CD14-positive monocyte (primary cell): ENCODE measurements at regions not wholly inside any gene's neighbourhood (a gene's known extent, or its start where the extent isn't known, plus 50 kb on each side); places are given as distances from the start of the nearest gene placed in this dataset.

ENCODE experiments used
- DNase-seq, 3 donors: peaks; one replicate each; pipeline ENCODE4 v3.0.0-alpha.2; 2011 to 2022
- H2AFZ ChIP-seq: 2 replicates; pipeline ENCODE4 v1.6.0; 2012; ENCODE audit warnings: mild to moderate bottlenecking, low read depth, low read length, inconsistent platforms; ENCODE audit not compliant: insufficient read depth, poor library complexity, severe bottlenecking
- H3K27ac ChIP-seq, 2 donors: 1 replicate in 1 of 2; 2 replicates in 1 of 2; pipeline ENCODE4 v1.5.1; 2012 to 2013; ENCODE audit warnings: low read length in 2 of 2, control low read depth in 1 of 2, inconsistent platforms in 1 of 2, low read depth in 1 of 2, mild to moderate bottlenecking in 1 of 2
- H3K27me3 ChIP-seq, 2 donors: one replicate each; pipeline versions ENCODE4 v1.6.0 to v1.6.1; 2011 to 2013; ENCODE audit warnings: low read length in 2 of 2; ENCODE audit not compliant: control insufficient read depth in 2 of 2, insufficient read depth in 2 of 2
- H3K36me3 ChIP-seq, 2 donors: replicated peaks in 1 of 2; 1 replicate in 1 of 2; 2 replicates in 1 of 2; pipeline versions ENCODE4 v1.5.1 to v1.6.1; 2012 to 2013; ENCODE audit warnings: low read length in 2 of 2, control low read depth in 1 of 2, inconsistent platforms in 1 of 2, mild to moderate bottlenecking in 1 of 2; ENCODE audit not compliant: insufficient read depth in 2 of 2, control insufficient read depth in 1 of 2
- H3K4me1 ChIP-seq, 2 donors: 1 replicate in 1 of 2; 2 replicates in 1 of 2; pipeline versions ENCODE4 v1.5.1 to v1.6.1; 2012 to 2013; ENCODE audit warnings: low read length in 2 of 2, control low read depth in 1 of 2, inconsistent platforms in 1 of 2, mild to moderate bottlenecking in 1 of 2, moderate library complexity in 1 of 2; ENCODE audit not compliant: insufficient read depth in 2 of 2, control insufficient read depth in 1 of 2
- H3K4me2 ChIP-seq: replicated peaks from 2 replicates; pipeline ENCODE3; 2012; ENCODE audit warnings: low read length, moderate library complexity, mild to moderate bottlenecking; ENCODE audit not compliant: poor library complexity, severe bottlenecking; ENCODE audit errors: extremely low read depth
- H3K4me3 ChIP-seq, 3 experiments: fragments of 200-600 bp in 1 of 3; sonication (generic) in 1 of 3; replicated peaks in 1 of 3; 1 replicate in 2 of 3; 2 replicates in 1 of 3; pipeline ENCODE4 v1.5.1; 2011 to 2013; ENCODE audit warnings: low read length in 3 of 3, mild to moderate bottlenecking in 3 of 3, control low read depth in 2 of 3, low read depth in 2 of 3, inconsistent platforms in 1 of 3, moderate library complexity in 1 of 3
- H3K79me2 ChIP-seq: 2 replicates; pipeline ENCODE4 v1.6.0; 2012; ENCODE audit warnings: mild to moderate bottlenecking, control low read depth, inconsistent platforms, low read length, moderate library complexity; ENCODE audit not compliant: insufficient read depth
- H3K9ac ChIP-seq: 2 replicates; pipeline ENCODE4 v1.6.0; 2017; ENCODE audit warnings: low read length, mild to moderate bottlenecking; ENCODE audit not compliant: insufficient read depth, poor library complexity, severe bottlenecking
- H3K9me3 ChIP-seq, 2 donors: replicated peaks in 1 of 2; 1 replicate in 1 of 2; 2 replicates in 1 of 2; pipeline versions ENCODE4 v1.5.1 to v1.6.1; 2012 to 2013; ENCODE audit warnings: low read length in 2 of 2, control low read depth in 1 of 2; ENCODE audit not compliant: control insufficient read depth in 1 of 2, insufficient read depth in 1 of 2
- H4K20me1 ChIP-seq: 2 replicates; pipeline ENCODE4 v1.6.0; 2012; ENCODE audit warnings: mild to moderate bottlenecking, low read length, control low read depth, moderate library complexity; ENCODE audit not compliant: insufficient read depth
- H3K27ac Mint-ChIP-seq, 7 donors: one replicate each; pipeline ENCODE4 v1.8.0; 2020; ENCODE audit warnings: mild to moderate bottlenecking in 7 of 7, mixed read lengths in 7 of 7, moderate library complexity in 6 of 7, inconsistent platforms in 2 of 7
- H3K27me3 Mint-ChIP-seq, 3 donors: one replicate each; pipeline ENCODE4 v1.8.0; 2021 to 2022; ENCODE audit warnings: low read depth in 3 of 3, mild to moderate bottlenecking in 3 of 3, mixed read lengths in 3 of 3, moderate library complexity in 3 of 3, inconsistent platforms in 1 of 3
- H3K36me3 Mint-ChIP-seq, 2 donors: one replicate each; pipeline ENCODE4 v1.8.0; 2020; ENCODE audit warnings: mixed read lengths in 2 of 2, inconsistent platforms in 1 of 2, mild to moderate bottlenecking in 1 of 2
- H3K4me1 Mint-ChIP-seq: one replicate; pipeline ENCODE4 v1.8.0; 2020; ENCODE audit warnings: mild to moderate bottlenecking, mixed read lengths
- H3K4me3 Mint-ChIP-seq, 2 donors: one replicate each; pipeline ENCODE4 v1.8.0; 2020; ENCODE audit warnings: mild to moderate bottlenecking in 2 of 2, mixed read lengths in 2 of 2, moderate library complexity in 1 of 2
- H3K9me3 Mint-ChIP-seq, 7 donors: one replicate each; pipeline ENCODE4 v1.8.0; 2020 to 2022; ENCODE audit warnings: mixed read lengths in 7 of 7, mild to moderate bottlenecking in 6 of 7, moderate library complexity in 6 of 7, inconsistent platforms in 2 of 7
- CTCF ChIP-seq: fragments of 200-600 bp; IDR thresholded peaks from one replicate; pipeline ENCODE4 v1.8.0; 2022; ENCODE audit warnings: antibody characterized with exemption, mild to moderate bottlenecking
- WGBS: methylation state at CpG from one replicate; pipeline ENCODE4 v1.1.5; 2013; ENCODE audit warnings: missing lambda C conversion rate; ENCODE audit not compliant: insufficient coverage; 5-methylcytosine and 5-hydroxymethylcytosine counted together
- intact Hi-C, 2 donors: fragments of 100-400 bp; cut with micrococcal nuclease; formaldehyde crosslinking; loops; one replicate each; pipeline versions ENCODE4 v1.15.0 to v1.15.1; 2023

- no peak for DNase-seq
- Histone ChIP-seq H3K27me3 (peaks cover 0 to 67% of the 10 kb centered on the region in 2 donors), H3K4me1 (no peaks in the 10 kb centered on the region), H3K9me3 (no peaks in the 10 kb centered on the region), H4K20me1 (no peaks in the 10 kb centered on the region), H3K36me3 (no peaks in the 10 kb centered on the region), H3K79me2 (no peaks in the 10 kb centered on the region), H3K27ac (no peak overlapping the region), H3K9ac (no peak overlapping the region), H3K4me3 (no peak overlapping the region), H2AFZ (no peak overlapping the region), H3K4me2 (no peak overlapping the region)
- peaks cover 7% of the 10 kb centered on the region for H3K4me1 Mint-ChIP-seq
- no peaks in the 10 kb centered on the region for H3K9me3 Mint-ChIP-seq
- no peak for TF ChIP-seq CTCF
- H3K27ac Mint-ChIP-seq, result no peak overlapping the region
- intact Hi-C loops, result no loop called here
- WGBS, result no CpG with 5 or more reads among the region's 1 CpG
- no peaks in the 10 kb centered on the region for H3K36me3 Mint-ChIP-seq
- H3K4me3 Mint-ChIP-seq, result no peak overlapping the region
- peaks cover 0 to 48% (median 3%) of the 10 kb centered on the region in 3 donors for H3K27me3 Mint-ChIP-seq
Observed at GRCh38 chrX:65879977-65880799, 159.7 kb downstream of the VSIG4 start.

- Mint-ChIP-seq H3K27ac (no peak overlapping the region), H3K9me3 (peaks cover 0 to 2% (median 0%) of the 10 kb centered on the region in 7 donors), H3K27me3 (peaks cover 0 to 52% (median under 1%) of the 10 kb centered on the region in 3 donors), H3K4me1 (peaks cover 7% of the 10 kb centered on the region), H3K36me3 (no peaks in the 10 kb centered on the region), H3K4me3 (no peak overlapping the region)
- H3K4me3 ChIP-seq, result no peak overlapping the region
- no peak overlapping the region for H2AFZ ChIP-seq
- peaks cover 0 to 54% of the 10 kb centered on the region in 2 donors for H3K27me3 ChIP-seq
- no peaks in the 10 kb centered on the region for H4K20me1 ChIP-seq
- no peak overlapping the region for H3K4me2 ChIP-seq
- H3K9me3 ChIP-seq, result no peaks in the 10 kb centered on the region
- no peaks in the 10 kb centered on the region for H3K36me3 ChIP-seq
- TF ChIP-seq CTCF, result no peak
- H3K4me1 ChIP-seq, result no peaks in the 10 kb centered on the region
- intact Hi-C loops, result no loop called here
- WGBS, result no CpG with 5 or more reads among the region's 1 CpG
- no peaks in the 10 kb centered on the region for H3K79me2 ChIP-seq
- no peak overlapping the region for H3K27ac ChIP-seq
- DNase-seq, result no peak
- H3K9ac ChIP-seq, result no peak overlapping the region
Observed at GRCh38 chrX:65878456-65878855, 161.4 kb downstream of the VSIG4 start.
